HEK293T (cell line): ENCODE measurements at regions not wholly inside any gene's neighbourhood (a gene's known extent, or its start where the extent isn't known, plus 50 kb on each side); places are given as distances from the start of the nearest gene placed in this dataset.

Source experiments
- CTCF ChIA-PET: fragments of 350-600 bp; formaldehyde crosslinking; extraction: SDS; loops from one replicate; lab custom pipeline; 2021; ENCODE audit warnings: antibody characterized with exemption, inconsistent platforms; lab: Yijun Ruan, JAX
- POLR2A ChIA-PET: fragments of 350-600 bp; formaldehyde crosslinking; extraction: SDS; loops from one replicate; lab custom pipeline; 2020; ENCODE audit warnings: antibody characterized with exemption, inconsistent platforms; lab: Yijun Ruan, JAX
- DNase-seq: peaks from one replicate; pipeline ENCODE4 v3.0.0; 2012; ENCODE audit warnings: mixed read lengths; ENCODE audit errors: extremely low spot score
- ARNT ChIP-seq: fragments of 450-650 bp; IDR thresholded peaks from 2 replicates; pipeline ENCODE4 v1.6.1; 2017; ENCODE audit warnings: mild to moderate bottlenecking
- BHLHE40 ChIP-seq: fragments of 450-650 bp; IDR thresholded peaks from 2 replicates; pipeline ENCODE4 v1.6.1; 2016; ENCODE audit warnings: mild to moderate bottlenecking, moderate library complexity, borderline replicate concordance
- CTBP1 ChIP-seq: fragments of 450-650 bp; IDR thresholded peaks from 2 replicates; pipeline ENCODE4 v1.6.1; 2016; ENCODE audit warnings: borderline replicate concordance
- ELF4 ChIP-seq: fragments of 450-650 bp; IDR thresholded peaks from 2 replicates; pipeline ENCODE4 v1.6.1; 2017; ENCODE audit warnings: antibody characterized with exemption
- FOXA1 ChIP-seq: fragments of 450-650 bp; IDR thresholded peaks from 2 replicates; pipeline ENCODE4 v1.6.1; 2016; ENCODE audit warnings: mild to moderate bottlenecking
- FOXK2 ChIP-seq: fragments of 450-650 bp; IDR thresholded peaks from 2 replicates; pipeline ENCODE4 v1.6.1; 2016; ENCODE audit warnings: mild to moderate bottlenecking
- FOXM1 ChIP-seq: fragments of 450-650 bp; IDR thresholded peaks from 2 replicates; pipeline ENCODE4 v1.6.1; 2017; ENCODE audit warnings: mild to moderate bottlenecking, borderline replicate concordance
- HDGF ChIP-seq: fragments of 450-650 bp; IDR thresholded peaks from 2 replicates; pipeline ENCODE4 v1.6.1; 2017; ENCODE audit warnings: antibody characterized with exemption, borderline replicate concordance
- L3MBTL2 ChIP-seq: fragments of 450-650 bp; conservative IDR thresholded peaks from 2 replicates; pipeline ENCODE4 v1.6.1; 2016; ENCODE audit warnings: mild to moderate bottlenecking
- LEF1 ChIP-seq: fragments of 450-650 bp; IDR thresholded peaks from 2 replicates; pipeline ENCODE4 v1.6.1; 2017; ENCODE audit warnings: mild to moderate bottlenecking, borderline replicate concordance
- NFRKB ChIP-seq: fragments of 450-650 bp; IDR thresholded peaks from 2 replicates; pipeline ENCODE4 v1.6.1; 2016; ENCODE audit warnings: mild to moderate bottlenecking, moderate library complexity
- PKNOX1 ChIP-seq: fragments of 450-650 bp; IDR thresholded peaks from 2 replicates; pipeline ENCODE4 v1.6.1; 2016
- SP1 ChIP-seq: fragments of 450-650 bp; IDR thresholded peaks from 2 replicates; pipeline ENCODE4 v1.6.1; 2017
- SUZ12 ChIP-seq: fragments of 450-650 bp; IDR thresholded peaks from 2 replicates; pipeline ENCODE4 v1.6.1; 2016; ENCODE audit warnings: mild to moderate bottlenecking
- TARDBP ChIP-seq: fragments of 450-650 bp; IDR thresholded peaks from 2 replicates; pipeline ENCODE4 v1.6.1; 2016
- ZNF384 ChIP-seq: fragments of 450-650 bp; IDR thresholded peaks from 2 replicates; pipeline ENCODE4 v1.6.1; 2016

- ChIA-PET CTCF (interaction anchor here (0.6 to 0.7 kb wide), 2 partner anchors 24 to 106 kb away, joined by 6 to 7 read pairs; no protein-coding TSS in a partner anchor), POLR2A (no interaction called here)
- TF ChIP-seq SUZ12 (no peak), LEF1 (no peak), FOXM1 (no peak), ELF4 (no peak), ZNF384 (no peak), ARNT (no peak), PKNOX1 (no peak), SP1 (no peak), NFRKB (no peak), BHLHE40 (no peak), L3MBTL2 (no peak), CTBP1 (no peak), FOXK2 (no peak), TARDBP (no peak), FOXA1 (no peak)
- no peak for DNase-seq
Measured at GRCh38 chr1:81671038-81671437, 129.7 kb upstream of the ADGRL2 start.

- POLR2A ChIA-PET, result no interaction called here
- TF ChIP-seq SP1 (no peak), L3MBTL2 (no peak), FOXM1 (no peak), HDGF (no peak), SUZ12 (no peak), CTBP1 (no peak), BHLHE40 (no peak), ZNF384 (no peak), NFRKB (no peak), ELF4 (no peak), ARNT (no peak)
- DNase-seq, result no peak
- CTCF ChIA-PET, result no interaction called here
Measured at GRCh38 chr1:81670286-81670685, 130.4 kb upstream of the ADGRL2 start.

- ChIA-PET CTCF (no interaction called here), POLR2A (no interaction called here)
- no peak for TF ChIP-seq CTBP1
- no peak for TF ChIP-seq BHLHE40
- TF ChIP-seq L3MBTL2, result no peak
- TF ChIP-seq SP1, result no peak
- TF ChIP-seq LEF1, result no peak
- no peak for TF ChIP-seq NFRKB
- no peak for TF ChIP-seq HDGF
- no peak for TF ChIP-seq TARDBP
- no peak for TF ChIP-seq ZNF384
- no peak for DNase-seq
Measured at GRCh38 chr1:81666586-81666985, 134.1 kb upstream of the ADGRL2 start.

GRCh38 chr1:81664341-81664740, 136.4 kb upstream of the ADGRL2 start:
- ChIA-PET CTCF (no interaction called here), POLR2A (no interaction called here)
- TF ChIP-seq LEF1 (no peak), ZNF384 (no peak), BHLHE40 (no peak), ARNT (no peak), L3MBTL2 (no peak), FOXM1 (no peak), SUZ12 (no peak), SP1 (no peak), CTBP1 (no peak), NFRKB (no peak), TARDBP (no peak), FOXA1 (no peak), ELF4 (no peak), PKNOX1 (no peak), HDGF (no peak), FOXK2 (no peak)
- no peak for DNase-seq

- TF ChIP-seq SUZ12 (no peak), L3MBTL2 (no peak), ARNT (no peak), LEF1 (no peak), HDGF (no peak), NFRKB (no peak), PKNOX1 (no peak), ELF4 (no peak)
- DNase-seq, result no peak
- POLR2A ChIA-PET, result no interaction called here
- CTCF ChIA-PET, result no interaction called here
Measured at GRCh38 chr1:81662913-81663526, 137.7 kb upstream of the ADGRL2 start.

- POLR2A ChIA-PET, result no interaction called here
- no peak for DNase-seq
- CTCF ChIA-PET, result no interaction called here
- TF ChIP-seq TARDBP (no peak), SP1 (no peak), ARNT (no peak), CTBP1 (no peak), ELF4 (no peak), HDGF (no peak), FOXA1 (no peak), FOXK2 (no peak), PKNOX1 (no peak), SUZ12 (no peak), BHLHE40 (no peak), NFRKB (no peak), ZNF384 (no peak), L3MBTL2 (no peak), LEF1 (no peak), FOXM1 (no peak)
Measured at GRCh38 chr1:81660286-81660685, 140.4 kb upstream of the ADGRL2 start.
